ENCODE measurements at regions not wholly inside any gene's neighbourhood (a gene's known extent, or its start where the extent isn't known, plus 50 kb on each side); places are given as distances from the start of the nearest gene placed in this dataset.
"Not testable (repeated sequence)": the region's sequence is repeated elsewhere in the genome, so short reads cannot be mapped to it uniquely, and the experiment has no call there.

DNA sequence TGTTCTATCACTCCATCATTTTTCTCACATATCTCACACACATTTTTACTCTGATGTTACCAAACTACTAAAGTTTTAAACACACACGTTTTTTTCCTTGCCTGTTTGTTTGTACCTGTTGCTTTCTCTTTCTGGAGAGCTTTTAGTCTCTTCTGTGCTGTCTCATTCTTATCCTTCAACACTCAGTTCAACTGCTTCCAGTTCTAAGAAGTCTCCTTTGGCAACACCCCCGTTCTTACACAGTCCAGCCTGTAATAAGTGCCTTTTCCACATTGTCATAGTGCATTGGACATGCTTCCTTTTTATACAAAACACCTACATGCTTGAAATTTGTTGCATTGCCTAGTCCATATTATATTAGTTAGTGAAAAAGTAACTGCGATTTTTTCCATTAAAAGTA, 360.2 kb upstream of the BRINP3 start:
- DNase-seq, result no peak

DNA sequence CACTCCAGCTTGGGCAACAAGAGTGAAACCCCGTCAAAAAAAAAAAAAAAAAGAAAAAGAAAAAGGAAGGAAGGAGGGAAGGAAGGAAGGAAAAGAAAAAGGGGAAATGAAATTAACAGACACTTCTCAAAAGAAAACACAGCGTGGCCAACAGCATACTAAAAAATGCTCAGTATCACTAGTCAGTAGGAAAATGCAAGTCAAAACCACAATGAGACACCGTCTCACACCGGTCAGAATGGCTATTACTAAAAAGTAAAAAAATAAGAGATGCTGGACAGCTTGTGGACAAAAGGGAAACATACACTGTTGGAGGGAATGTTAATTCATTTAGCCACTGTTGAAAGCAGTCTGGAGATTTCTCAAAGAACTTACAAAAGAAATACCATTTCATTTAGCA, 369.5 kb upstream of the BRINP3 start:
- no peak for DNase-seq

- no peak for DNase-seq
Observed at GRCh38 chr1:190849346-190849745, 371.7 kb upstream of the BRINP3 start.

DNA sequence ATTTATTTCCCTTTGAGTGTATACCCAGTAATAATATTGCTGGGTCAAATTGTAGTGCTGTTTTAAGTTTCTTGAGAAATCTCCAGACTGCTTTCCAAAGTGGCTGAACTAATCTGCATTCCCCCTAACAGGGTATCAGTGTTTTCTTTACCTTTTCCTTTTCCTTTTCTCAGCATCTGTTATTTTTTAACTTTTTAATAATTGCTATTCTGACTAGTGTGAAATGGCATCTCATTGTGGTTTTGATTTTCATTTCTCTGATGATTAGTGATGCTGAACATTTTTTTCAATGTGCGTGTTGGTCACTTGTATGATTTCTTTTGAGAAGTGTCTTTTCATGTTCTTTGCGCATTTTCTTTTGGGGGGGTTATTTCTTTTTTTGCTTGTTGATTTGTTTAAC, 374.9 kb upstream of the BRINP3 start:
- DNase-seq, result no peak

- DNase-seq, result no peak
Observed at GRCh38 chr1:190858140-190858539, 380.5 kb upstream of the BRINP3 start.

- no peak for DNase-seq
Observed at GRCh38 chr1:190864013-190864641, 386.5 kb upstream of the BRINP3 start.

GRCh38 chr1:190880352-190880751, 402.7 kb upstream of the BRINP3 start:
- no peak for DNase-seq

DNA sequence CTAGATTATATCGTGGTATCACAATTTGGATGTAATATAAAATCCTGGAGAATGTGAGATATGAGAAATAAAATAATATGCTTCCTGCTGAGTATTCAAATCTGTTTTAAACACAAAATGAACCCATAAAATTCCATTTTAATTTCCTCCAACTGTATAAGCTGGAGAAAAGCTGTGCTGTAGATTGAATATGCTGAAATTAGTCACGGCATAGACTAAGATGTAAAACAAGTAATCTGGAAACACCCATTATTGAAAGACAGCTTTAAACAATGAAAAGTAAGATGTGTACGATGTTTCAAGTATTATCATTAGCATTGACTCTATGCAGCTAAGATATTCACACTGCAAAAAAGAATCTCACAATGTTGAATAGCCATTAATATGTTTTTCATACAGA, 403.4 kb upstream of the BRINP3 start:
- no peak for DNase-seq

DNA sequence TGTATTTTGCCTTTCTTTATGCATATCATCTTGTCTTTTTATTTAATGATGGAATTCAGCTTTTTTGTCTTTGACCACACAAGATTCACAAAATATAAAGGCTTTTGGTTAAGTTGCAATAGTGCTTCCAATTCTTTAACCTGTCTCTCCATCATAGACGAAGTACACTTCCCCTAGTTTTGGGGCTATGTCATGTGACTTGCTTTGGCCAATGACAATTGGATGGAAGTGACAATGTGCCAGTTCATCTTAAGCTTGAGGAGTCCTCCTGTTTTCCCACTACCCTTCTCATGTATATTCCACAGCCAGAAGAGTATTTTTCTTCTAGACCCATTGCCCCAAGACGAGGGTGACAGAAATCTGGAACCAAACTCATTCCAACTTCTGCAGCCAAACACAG, 419.6 kb upstream of the BRINP3 start:
- DNase-seq, result no peak

DNA sequence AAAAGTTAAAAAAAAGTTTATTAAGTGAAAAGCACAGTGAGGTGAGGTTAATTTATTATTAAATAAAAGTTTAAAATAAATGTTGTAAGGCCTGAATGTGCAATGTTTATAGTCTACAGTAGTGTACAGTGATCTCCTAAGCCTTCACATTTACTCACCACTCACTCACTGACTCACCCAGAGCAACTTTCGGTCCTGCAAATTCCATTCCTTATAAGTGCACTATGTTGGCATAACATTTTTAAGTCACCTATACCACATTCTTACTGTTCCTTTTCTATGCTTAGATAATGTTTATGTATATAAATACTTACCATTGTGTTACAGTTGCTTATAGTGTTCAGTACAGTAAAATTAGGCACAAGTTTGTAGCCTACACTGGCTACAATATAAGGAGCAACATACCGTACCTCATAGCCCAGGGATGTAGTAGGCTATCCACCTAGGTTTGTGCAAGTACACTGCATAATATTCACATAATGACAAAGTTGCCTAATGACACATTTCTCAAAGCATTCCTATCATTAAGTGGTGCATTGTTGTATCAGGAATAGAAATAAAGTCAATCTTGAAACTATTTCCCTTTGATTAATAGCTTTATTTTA, 426.5 kb upstream of the BRINP3 start:
- no peak for DNase-seq

- no peak for DNase-seq
Observed at GRCh38 chr1:190906206-190906725, 428.6 kb upstream of the BRINP3 start.

GRCh38 chr1:190908246-190908645, 430.6 kb upstream of the BRINP3 start:
- no peak for DNase-seq

DNA sequence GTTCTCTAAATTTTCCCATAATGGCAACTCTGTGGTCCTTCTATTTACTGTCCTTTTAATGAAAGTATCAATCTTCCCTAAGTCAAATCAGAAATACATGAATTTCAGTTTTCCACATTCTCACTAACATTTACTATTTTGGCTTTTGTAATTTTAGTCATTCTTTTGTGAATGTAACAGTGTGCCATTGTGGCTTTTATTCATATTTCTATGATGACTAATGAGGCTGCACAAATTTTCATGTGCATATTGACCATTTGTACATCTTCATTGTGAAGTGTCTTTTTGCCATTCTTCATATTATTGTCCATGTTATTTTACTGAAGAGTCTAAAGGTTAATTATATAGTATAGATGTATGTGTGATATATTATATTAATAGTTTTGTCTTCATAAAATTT, 431.0 kb upstream of the BRINP3 start:
- DNase-seq, result no peak

DNA sequence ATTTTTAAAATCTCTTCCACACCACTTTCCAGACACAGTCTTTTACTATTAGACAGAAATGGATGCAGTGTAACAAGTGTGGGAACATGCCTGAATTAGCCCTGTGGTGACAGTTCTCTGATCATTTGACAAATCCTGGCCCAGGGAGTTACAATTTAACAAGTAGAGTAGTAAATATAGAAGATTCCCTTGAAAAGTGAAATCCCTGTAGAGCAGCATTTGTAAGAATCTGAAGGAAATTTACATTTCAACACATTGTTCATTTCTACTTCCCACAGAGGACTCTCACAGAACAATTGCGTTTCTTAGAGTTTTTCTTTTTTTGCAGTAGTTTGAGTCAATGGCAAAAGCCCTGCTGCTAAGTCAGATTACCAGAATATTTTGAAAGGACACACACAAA, 458.3 kb upstream of the BRINP3 start:
- DNase-seq, result no peak

GRCh38 chr1:190936337-190936736, 458.7 kb upstream of the BRINP3 start:
- DNase-seq, result no peak

- DNase-seq, result no peak
Observed at GRCh38 chr1:190940951-190941350, 463.3 kb upstream of the BRINP3 start.

- DNase-seq, result no peak
Observed at GRCh38 chr1:190942475-190942874, 464.8 kb upstream of the BRINP3 start.

GRCh38 chr1:190943722-190944121, 466.1 kb upstream of the BRINP3 start:
- DNase-seq, result not testable (repeated sequence)

DNA sequence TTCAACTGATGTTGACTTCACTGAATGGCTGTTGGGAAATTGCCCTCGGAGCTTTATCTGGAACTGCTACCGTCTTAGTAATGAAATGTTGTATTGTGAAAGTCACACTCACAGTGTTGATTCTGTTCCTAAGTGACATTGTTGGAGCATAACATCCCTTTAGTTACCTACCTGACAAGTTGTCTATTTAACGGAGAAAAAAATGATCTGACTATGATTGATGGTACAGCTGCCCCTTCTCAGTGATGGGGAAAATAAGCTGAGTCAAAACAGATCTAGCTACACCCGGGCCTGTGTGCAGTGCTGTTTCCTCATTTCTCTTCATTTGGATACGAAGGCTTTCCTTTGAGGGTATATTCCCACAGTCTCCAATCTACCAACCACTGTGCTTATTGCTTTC, 472.3 kb upstream of the BRINP3 start:
- DNase-seq, result no peak

DNA sequence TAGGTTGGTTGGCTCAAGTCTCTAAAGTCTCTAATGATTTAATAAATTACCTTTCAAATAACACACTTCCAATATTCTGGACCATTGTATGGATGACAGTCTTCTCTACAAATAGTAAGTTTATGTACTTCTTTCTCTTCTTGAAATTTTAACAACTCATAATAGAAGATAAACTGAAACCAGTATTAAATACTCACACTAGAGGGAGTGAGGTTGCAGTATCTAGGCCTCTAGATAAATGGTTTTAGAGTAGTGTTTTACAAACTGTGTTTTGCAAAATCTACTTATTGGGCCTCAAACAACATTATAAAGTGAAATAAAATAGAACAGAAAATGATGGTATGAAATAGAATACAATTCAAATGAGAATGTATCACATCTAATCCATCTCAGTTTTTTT, 479.9 kb upstream of the BRINP3 start:
- DNase-seq, result no peak

DNA sequence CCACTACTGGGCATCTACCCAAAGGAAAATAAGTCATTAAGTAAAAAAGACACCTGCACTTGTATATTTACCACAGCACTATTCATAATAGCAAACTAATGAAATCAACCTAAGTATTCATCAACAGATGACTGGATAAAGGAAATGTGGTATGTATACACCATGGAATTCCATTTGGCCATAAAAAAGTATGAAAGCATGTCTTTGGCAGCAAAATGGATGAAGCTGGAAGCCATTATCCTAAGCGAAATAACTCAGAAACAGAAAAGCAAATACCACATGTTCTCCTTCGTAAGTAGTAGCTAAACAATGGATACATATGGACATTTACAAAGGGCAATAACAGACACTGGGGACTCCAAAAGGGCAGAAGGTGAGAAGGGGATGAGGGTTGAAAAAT, 485.7 kb upstream of the BRINP3 start:
- DNase-seq, result no peak

DNA sequence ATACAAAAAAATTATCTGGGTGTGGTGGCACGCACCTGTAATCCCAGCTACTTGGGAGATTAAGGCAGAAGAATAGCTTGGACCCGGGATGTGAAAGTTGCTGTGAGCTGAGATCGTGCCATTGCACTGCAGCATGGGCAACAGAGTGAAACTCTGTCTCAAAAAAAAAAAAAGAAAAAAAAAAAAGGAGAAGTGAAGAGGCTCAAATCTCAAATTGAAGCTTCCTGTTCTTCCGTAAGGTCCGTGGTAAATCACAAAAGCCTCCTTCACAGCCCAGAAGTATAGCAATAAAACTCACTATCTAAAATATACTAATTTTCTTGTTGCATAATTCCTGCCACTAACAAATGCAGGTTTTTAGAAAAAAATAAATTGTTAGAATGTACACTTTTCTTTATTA, 498.2 kb upstream of the BRINP3 start:
- no peak for DNase-seq

- no peak for DNase-seq
Observed at GRCh38 chr1:191002768-191003167, 525.1 kb upstream of the BRINP3 start.

GRCh38 chr1:191016765-191017164, 539.1 kb upstream of the BRINP3 start:
- DNase-seq, result no peak

- DNase-seq, result peak; percentile 83
Observed at GRCh38 chr1:191022856-191023255, 545.2 kb upstream of the BRINP3 start.
